ENCODE measurements at regions not wholly inside any gene's neighbourhood (a gene's known extent, or its start where the extent isn't known, plus 50 kb on each side); places are given as distances from the start of the nearest gene placed in this dataset.

DNA sequence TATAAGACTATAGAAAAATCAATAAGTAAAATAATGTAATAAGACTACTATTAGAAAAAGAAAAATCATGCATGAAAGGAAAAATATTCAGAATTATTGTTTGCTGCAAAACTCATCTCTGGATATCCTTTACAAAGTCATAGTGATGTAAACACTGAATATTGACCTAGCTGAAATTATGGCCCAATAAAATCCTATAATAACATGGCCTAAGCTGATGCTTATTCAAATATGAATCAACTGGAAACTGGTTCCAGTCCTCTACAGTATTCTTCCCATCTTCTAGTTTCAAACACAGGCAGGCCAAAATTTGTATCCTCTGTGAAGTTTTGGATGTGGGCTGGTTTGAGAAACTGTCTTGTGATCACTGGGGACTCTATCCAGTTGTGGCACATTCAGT lies 134.5 kb downstream of the CNTN3 start:
- TF ChIP-seq, protein P1, sequence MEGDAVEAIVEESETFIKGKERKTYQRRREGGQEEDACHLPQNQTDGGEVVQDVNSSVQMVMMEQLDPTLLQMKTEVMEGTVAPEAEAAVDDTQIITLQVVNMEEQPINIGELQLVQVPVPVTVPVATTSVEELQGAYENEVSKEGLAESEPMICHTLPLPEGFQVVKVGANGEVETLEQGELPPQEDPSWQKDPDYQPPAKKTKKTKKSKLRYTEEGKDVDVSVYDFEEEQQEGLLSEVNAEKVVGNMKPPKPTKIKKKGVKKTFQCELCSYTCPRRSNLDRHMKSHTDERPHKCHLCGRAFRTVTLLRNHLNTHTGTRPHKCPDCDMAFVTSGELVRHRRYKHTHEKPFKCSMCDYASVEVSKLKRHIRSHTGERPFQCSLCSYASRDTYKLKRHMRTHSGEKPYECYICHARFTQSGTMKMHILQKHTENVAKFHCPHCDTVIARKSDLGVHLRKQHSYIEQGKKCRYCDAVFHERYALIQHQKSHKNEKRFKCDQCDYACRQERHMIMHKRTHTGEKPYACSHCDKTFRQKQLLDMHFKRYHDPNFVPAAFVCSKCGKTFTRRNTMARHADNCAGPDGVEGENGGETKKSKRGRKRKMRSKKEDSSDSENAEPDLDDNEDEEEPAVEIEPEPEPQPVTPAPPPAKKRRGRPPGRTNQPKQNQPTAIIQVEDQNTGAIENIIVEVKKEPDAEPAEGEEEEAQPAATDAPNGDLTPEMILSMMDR (IDR thresholded peaks at IDR 0.05; ENCODE audit: low read depth, low read length, poor library complexity, severe bottlenecking) = no peak
- TF ChIP-seq EZH2phosphoT487 (IDR thresholded peaks at IDR 0.05; ENCODE audit: borderline replicate concordance, low read length) = no peak
